HG03280 (cell line): ENCODE measurements at regions not wholly inside any gene's neighbourhood (a gene's known extent, or its start where the extent isn't known, plus 50 kb on each side); places are given as distances from the start of the nearest gene placed in this dataset.

Experiments used
- ATAC-seq: cut with Tn5 transposase; IDR thresholded peaks from one replicate; pipeline ENCODE4 v1.9.1; 2021; ENCODE audit warnings: mild to moderate bottlenecking, moderate library complexity; ENCODE audit not compliant: unreplicated experiment

DNA sequence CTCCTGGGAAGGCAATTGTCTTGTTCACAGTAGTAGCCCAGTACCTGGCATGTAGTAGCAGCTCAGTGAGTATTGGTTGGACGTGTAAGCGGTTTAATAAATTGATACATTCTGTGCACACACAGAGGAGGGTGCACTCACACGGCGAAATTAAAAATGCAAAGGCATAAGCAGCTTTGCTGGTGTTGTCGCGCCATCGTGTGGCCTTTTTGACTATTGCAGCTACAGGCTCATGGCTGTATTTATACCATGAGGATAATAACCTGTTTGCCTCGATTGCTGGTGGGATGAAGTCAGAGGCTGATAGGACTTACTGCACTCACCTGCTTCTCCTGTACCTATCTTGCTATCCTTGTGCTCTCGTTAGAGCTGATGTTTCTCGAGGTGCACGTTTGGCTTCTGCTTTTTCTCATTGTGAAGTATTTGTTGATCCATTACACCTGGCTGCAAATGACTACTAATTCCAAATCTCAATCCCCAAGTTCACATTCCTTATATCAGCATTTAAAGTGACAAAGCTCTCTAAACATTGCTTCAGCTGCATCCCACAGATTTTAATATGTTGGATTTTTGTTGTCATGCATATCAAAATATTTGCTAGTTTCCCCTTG, 61.5 kb downstream of the TBXT start:
- ATAC-seq: peak; percentile 58

DNA sequence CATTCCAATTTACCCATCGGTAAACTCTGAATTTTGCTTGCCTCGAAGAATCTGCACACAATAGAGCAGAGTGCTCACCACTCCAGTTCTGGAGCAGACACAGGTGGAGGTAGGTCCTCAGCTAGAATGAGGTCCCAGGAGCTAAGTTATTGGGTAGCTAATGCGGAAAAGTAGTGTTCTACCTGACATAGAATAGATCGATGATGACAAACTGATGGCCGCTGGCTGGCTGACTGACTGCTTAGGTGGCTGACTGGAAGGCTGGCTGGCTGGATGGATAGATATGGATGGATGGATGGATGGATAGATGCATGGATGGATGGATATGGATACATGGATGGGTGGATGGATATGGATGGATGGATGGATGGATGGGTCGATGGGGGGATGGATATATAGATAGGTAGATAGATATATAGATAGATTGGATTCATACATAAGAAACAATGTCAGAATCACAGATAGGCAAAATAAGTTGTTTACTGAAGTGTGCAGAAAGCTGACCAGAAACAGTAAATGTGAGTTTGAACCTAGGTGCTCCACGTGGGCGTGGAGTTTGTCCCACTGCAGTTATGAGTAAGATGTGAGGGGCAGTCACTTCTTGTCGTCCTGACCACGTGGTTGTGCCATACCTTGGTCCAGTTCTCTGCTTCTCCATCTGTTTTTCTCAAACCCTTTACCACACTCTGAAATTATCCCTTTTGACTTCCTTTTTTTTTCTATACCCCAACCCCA, 62.1 kb downstream of the TBXT start:
- peak; percentile 24 for ATAC-seq

DNA sequence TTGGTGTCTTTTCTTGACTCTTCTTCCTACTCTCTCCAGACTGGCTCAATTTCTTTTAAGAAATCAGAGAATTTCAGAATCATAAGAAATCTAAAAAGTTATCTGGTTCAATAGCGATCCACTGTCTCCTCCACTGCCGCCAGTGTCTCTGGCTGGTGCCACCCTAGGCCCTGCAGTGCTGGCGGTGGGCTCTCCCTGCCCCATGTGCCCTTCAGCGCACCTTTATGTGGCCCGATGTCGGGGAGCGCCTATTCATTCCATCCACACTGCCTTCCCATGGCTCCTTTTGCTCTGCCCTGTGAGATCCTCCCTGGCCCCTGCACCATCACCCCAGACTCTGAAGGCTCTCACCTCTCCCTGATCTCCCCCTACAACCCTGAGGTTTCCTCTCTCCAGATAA, 62.8 kb downstream of the TBXT start:
- no peak for ATAC-seq

DNA sequence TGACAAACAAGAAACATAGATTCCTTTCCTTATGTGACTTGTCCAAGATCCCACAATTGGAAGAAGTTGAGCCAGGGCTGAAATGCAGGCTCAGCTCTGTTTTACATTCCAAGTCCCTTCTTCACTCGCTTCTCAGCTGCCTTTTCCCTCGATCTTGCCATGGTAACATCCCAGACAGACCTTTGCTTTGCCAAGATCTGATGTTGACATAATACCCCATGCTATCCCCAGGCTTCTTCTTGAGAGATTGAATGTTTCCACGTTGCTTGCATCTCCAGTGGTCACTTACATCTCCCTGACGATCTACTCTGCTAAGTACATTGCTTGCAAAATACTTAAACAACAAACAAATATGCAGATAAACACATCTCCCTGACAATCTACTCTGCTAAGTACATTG, 63.5 kb downstream of the TBXT start:
- no peak for ATAC-seq

DNA sequence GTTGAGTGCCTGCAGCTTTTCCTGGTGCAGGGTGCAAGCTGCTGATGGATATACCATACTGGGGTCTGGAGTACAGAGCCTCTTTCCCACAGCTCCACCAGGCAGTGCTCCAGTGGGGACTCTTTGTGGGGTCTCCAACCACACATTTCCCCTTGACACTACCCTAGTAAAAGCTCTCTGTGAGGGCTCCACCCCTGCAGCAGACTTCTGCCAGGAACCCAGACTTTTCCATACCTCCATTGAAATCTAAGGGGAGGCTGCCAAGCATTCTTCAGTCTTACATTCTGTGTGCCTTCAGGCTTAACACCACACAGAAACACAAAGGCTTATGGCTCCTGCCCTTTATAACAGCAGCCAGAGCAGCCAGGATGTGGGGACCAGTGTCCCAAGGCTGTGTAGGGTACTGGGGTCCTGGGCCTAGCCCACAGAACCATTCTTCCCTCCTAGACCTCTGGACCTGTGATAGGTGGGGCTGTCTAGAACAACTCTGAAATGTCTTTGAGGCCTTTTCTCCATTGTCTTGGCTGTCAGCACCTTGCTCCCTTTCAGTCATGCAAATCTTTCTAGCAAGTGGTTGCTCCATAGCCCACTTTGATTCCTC, 65.7 kb downstream of the TBXT start:
- ATAC-seq: no peak

DNA sequence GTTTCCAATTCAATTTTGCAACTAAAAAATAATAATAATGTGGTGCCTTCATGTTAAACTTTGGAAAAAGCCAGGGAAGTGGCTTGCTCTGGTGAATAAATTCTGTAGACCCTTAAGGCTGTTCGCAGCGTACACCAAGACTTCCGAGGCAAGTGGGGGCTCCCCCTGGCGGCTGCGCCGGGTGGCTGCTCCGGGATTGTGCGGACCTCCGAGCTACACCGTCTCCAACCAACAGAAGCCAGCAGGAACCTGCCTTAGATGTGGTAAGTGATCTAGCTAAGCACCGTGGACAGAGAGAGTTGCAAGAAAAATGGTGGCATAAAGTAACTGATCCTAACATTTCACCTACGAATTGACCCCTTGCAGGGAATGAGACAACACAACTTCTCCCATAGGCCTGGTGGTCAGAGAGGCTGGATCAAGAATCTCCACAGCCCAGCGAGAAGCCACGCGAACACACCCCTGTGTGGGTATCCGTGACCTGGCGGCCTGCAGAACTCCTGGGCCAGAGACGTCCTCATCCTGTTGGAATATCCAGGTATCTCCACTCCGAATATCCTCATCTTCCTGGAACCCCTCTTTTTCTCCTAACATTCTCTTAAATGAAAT, 69.6 kb downstream of the TBXT start:
- peak; percentile 70 for ATAC-seq

DNA sequence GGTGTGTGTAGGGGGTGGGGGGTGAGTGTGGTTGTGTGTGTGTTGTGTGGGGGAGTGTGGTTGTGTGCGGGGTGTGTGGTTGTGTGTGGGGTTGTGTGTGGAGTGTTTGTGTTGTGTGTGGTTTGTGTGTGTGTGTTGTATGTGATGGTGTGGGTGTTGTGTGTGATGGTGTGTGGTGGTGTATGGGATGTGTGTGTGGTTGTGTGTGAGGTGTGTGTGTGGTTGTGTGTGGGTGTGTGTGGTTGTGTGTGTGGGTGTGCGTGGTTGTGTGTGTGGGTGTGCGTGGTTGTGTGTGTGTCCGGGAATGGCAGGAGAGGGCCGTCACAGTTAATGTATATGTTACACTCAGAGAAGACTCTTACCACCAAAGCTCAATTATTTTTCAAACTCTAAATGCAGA, 79.8 kb downstream of the TBXT start:
- ATAC-seq: no peak

DNA sequence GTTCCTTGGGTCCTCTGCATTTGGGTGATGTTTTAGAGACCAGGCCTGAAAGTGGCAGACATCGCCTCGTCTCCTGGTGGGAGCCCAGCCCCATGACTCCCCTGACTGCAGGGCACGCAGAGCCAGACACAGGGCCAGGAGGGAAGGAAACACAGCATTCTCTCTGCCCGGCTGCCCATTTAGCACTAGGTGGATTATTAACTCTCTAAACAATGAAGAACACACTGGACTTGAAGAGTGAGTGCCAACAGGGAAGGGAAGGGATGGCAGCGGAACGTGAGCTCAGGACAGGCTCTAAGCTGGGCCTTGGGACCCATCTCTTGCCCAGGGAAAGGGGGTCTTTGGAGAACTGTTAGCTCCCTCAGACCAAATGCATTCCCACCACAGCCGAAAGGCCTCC, 80.4 kb downstream of the TBXT start:
- ATAC-seq: no peak

DNA sequence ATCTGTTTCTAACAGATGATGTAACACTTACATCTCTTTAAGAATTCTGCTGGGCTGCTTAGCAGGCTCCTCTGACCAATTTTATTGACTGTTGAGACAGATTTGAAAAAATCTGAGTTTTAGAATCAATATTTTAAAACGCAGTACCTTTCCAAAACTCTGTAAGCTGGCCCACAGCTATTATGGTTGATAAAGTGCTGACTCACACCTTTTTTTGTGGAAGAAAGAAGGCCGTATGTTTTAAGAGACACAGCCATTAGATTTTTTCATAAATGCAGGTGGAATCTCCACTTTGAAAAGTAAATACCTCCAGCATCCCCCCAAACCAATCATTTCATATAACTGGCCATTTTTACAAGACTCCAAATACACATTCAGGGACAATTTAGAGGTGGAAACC, 82.2 kb downstream of the TBXT start:
- no peak for ATAC-seq

DNA sequence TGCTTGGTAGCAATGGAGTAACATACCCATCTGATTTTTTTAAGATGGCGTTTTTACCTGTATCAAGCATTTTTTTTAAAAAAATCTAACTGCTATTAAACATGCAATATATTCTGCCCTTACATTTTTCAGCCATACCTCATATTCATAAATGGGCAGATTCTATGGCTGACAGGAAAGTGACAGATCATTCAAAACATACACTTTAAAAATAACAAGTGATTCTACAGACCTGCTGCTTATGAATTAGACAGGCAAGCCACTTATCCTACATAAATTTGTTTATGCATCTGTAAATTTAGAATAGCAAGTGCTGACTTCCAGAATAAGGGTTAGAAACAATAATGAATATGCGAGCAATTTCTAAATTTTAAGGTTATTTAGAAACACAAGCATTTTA, 82.7 kb downstream of the TBXT start:
- ATAC-seq: no peak

DNA sequence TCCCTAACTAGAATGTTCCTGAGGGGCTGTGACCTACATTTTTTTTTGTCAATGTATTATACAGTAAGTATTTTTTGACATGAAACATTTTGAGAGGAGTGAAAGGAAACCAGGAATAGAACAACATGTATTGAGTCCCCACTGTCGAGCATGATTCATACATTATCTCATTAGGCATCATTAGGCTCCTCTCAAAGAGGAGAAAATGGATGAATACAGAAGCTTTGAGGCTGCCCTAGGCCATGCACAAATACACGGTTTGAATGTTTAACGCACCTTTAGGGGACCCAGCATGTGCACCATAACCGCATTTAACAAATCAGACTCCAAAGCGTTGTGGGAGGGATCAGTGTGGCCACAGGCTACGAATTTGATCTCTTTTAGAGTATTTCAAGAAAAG, 87.8 kb downstream of the TBXT start:
- no peak for ATAC-seq

DNA sequence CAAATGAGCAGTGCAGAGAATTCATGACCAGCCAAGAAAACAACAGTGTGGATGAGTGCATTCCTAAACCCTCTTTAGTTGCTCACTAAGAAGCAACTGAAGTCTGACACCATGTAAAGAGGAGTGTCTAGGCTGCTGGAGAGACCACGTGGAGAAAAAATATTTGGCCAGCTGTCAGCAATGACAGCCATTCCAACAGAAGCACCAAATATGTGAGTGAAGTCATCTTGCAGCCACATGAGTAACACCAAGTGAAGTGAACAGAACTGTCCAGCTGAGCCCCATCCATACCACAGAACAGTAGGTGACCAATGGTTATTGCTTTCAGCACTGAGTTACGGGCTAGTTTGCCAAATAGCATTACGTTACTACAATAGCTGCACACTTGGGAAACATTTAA, 89.4 kb downstream of the TBXT start:
- no peak for ATAC-seq

DNA sequence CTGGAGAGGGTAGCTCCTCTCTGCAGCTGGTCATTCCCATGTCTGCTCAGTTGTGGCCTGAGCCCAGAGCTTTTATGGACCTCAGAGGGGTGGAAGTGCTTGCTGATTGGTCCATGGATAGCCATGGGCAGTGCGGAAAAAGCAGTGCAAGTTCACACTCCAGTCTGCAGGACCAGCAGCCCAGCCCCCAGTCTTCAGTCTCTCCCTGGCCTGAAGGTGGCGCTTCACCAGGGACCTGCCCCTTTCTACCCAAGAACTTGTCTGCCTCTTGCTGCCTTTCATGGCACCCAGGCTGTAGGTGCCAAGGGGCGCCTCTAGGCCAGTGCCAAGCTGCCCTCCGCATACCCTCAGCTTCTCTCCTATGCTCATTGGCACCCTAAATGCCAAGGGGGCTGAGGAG, 91.0 kb downstream of the TBXT start:
- ATAC-seq: no peak

DNA sequence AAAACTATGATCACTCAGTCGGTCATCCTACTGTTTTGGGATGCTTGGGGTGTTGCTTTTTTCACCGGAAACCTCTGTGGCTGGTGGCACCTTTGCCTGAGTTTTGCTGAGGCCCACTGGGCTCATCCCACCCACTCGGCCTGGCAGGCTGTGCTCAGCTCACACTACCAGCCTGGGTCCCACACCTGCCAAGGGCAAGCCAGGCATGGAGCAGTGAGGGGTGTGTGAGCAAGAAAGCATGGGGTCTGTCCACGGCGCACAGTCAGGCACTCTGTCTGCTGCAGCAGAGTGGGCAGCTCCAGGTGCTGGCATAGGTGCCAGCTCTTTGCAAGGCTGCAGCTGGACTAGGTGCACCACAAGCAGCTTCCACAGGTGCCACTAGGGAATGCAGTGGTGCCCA, 91.7 kb downstream of the TBXT start:
- ATAC-seq: no peak

DNA sequence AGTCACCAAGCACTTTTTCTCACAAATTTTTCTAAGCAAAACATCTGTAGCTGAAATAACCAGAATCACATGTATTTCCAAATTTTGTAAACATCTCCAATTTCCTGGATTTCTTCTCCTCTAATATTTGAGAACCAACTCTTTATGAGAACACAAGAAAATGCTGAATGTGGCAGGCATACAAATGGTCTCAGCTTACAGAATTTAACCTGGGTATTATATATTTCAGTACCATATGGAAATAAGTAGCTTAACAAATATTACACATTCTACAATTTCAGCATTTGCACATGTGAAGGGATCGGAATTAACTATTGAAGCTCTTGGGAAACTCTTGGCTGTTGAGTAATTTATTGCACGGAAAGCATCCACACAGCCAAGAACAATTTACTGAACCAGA, 92.5 kb downstream of the TBXT start:
- no peak for ATAC-seq

DNA sequence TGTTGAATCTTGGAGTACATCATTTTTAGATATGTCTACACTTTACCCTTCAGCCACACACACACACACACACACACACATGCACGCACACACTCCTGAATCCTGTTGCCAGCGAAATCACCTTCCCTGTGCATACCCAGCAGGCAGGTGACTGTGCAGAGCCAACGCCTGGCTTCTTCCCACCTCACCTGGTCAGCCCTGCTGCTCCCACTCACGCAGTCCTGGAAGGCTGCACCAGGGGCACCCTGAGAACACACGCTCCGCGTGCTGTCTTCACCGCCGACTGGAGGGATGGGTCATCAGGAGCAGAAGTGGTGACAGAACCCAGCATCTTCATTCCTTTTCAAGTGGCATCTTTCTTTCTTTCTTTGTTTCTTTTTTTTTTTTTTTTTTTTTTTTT, 94.6 kb downstream of the TBXT start:
- no peak for ATAC-seq

DNA sequence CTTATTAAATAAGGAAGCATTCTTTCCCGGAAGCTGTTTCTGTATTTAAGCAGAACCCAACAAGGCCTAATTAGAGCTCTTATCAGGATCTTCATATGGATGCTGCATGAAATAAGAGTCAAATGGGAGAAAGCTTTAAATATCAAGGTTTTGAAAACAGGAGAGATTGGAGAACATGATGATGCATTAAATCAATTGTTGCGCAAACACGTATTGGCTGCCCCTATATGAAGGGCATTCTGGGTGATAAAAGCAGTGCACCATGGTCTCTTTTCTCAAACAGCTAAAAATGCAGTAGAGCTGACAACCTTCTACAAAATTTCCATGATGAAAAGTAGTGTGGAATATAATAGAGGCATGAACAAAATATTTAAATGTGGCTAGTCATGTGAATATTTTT, 98.9 kb downstream of the TBXT start:
- ATAC-seq: no peak

DNA sequence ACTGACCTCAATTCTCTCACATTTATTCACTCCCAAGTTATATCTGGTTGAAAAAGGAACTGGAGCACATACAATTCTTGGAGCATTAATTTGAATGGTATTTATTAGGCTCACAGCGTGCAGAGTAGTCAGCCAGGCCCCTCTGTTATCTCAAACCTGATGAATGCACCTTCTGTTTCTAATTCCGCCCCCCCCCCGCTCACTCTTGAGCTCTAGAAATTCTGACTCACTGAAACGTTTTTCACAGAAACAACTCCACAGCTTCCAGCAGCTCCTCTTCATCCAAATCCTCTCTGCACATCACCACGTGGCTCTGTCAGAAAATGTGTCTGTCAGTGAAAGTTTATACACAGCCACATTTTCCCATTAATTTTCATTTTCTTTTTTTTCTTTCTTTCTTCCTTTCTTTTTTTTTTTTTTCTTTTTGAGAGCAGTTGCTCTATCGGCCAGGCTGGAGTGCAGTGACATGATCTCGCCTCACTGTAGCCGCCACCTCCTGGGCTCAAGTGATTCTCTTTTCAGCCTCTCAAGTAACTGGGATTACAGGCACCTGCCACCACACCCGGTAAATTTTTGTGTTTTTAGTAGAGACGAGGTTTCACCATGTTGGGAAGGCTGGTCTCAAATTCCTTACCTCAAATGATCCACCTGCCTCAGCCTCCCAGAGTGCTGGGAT, 109.4 kb downstream of the TBXT start:
- ATAC-seq: no peak

DNA sequence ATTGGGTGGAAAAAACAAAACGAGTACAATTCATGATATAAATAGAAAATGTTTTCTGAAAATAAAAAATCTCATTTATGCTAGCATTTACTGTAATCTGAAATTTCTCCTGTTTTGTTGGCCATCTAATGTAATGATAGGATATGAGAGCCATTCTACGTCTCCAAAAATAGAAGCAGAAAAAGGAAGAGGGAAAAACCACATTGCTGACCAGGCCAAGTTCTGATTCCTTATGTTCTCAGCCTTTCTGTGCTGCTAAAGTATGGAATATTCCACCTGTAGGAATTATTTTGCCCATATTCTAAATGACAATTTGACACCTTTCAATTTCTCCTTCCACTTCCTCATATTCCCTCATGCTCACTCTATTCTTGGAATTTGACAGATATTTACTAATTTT, 110.2 kb downstream of the TBXT start:
- ATAC-seq: no peak

DNA sequence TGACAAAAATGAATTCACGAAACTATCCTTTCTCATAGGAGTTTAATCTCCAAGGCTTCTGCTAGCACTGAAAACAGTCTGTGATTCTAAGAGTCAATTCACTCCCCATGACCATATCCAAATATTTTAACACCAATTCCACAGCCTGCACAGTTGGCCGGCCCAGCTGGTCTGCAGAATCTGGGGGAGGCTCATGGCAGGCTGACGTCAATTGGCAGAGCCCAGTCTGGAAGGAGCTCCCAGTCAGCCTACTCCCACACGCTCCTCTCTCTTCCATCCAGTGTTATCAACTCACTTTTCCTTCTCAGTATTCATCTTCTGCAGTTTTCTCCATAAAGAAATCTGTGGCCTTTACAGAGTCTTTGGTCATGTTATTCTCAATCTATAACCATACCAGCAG, 111.0 kb downstream of the TBXT start:
- ATAC-seq: no peak

DNA sequence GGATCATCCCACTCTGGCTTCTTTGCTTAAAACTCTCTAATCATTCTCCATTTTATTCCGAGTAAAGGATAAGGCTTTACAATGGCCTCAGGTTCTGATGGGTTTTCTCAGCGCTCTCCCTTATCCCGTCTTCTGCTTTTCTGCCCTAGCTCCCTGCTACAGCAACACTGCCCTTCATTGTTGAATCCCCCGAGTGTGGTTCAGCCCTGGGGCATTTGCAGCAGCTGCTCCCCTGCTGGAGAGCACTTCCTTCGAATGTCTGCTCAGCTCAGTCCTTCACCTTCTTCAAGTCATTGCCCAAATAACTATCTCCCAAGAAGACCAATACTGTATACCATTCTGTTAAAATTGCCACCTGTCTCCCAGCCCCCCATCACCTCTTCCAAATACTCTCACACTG, 111.8 kb downstream of the TBXT start:
- no peak for ATAC-seq

DNA sequence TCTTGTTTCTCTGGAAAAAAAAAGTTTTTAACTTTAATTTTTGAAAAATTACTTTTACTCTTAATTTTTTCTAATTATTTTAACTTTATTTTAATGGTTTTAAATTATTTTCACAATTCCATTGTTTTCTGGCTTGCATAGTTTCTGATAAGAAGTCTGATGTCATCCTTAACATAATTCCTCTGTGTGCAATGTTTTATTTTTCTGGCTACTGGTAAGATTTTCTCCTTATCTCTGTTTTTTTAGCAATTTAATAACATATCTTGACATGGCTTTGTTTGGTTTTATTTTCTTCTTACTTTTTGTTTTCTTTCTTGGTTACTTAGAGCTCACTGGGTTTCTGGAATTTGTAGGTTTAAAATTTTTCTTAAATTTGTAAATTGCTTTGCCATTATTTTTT, 114.8 kb downstream of the TBXT start:
- ATAC-seq: no peak
